Loucy (cell line): ENCODE measurements at regions not wholly inside any gene's neighbourhood (a gene's known extent, or its start where the extent isn't known, plus 50 kb on each side); places are given as distances from the start of the nearest gene placed in this dataset.

Experiments used
- CTCF ChIP-seq: fragments of 200-600 bp; sonication (generic); conservative IDR thresholded peaks from 2 replicates; pipeline ENCODE4 v1.5.1; 2014; ENCODE audit warnings: mild to moderate bottlenecking, antibody characterized with exemption, low read length
- EZH2phosphoT487 ChIP-seq: fragments of 200-600 bp; IDR thresholded peaks from 2 replicates; pipeline ENCODE4 v1.6.1; 2018; ENCODE audit warnings: antibody characterized with exemption, mild to moderate bottlenecking, moderate library complexity, borderline replicate concordance

- TF ChIP-seq CTCF = no peak
- no peak for TF ChIP-seq EZH2phosphoT487
These were observed 834.5 kb upstream of the SALL3 start for GRCh38 chr18:78145096-78145495.
